ENCODE measurements at regions not wholly inside any gene's neighbourhood (a gene's known extent, or its start where the extent isn't known, plus 50 kb on each side); places are given as distances from the start of the nearest gene placed in this dataset.

DNA sequence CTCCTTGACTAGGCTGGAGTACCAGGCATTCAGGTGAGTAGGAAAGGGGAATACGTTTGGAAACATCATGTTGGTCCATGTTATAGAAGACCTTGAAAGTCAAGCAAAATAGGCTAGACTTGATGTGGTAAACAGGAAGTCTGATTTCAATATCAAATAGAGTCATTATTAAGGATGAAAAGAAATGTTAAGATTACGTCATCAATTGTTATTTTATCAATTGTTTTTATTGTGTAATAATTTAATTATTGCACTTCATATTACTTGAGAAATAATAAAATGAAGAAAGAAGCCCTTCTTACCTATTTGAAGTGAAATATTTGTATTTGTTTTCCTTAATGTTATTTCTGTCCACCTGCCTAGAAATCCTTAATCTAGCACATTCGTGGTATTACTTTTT lies 361.0 kb upstream of the HAND2 start:
- DNase-seq (ENCODE audit: low read depth): no peak
- TF ChIP-seq, protein P1, sequence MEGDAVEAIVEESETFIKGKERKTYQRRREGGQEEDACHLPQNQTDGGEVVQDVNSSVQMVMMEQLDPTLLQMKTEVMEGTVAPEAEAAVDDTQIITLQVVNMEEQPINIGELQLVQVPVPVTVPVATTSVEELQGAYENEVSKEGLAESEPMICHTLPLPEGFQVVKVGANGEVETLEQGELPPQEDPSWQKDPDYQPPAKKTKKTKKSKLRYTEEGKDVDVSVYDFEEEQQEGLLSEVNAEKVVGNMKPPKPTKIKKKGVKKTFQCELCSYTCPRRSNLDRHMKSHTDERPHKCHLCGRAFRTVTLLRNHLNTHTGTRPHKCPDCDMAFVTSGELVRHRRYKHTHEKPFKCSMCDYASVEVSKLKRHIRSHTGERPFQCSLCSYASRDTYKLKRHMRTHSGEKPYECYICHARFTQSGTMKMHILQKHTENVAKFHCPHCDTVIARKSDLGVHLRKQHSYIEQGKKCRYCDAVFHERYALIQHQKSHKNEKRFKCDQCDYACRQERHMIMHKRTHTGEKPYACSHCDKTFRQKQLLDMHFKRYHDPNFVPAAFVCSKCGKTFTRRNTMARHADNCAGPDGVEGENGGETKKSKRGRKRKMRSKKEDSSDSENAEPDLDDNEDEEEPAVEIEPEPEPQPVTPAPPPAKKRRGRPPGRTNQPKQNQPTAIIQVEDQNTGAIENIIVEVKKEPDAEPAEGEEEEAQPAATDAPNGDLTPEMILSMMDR (conservative IDR thresholded peaks at IDR 0.05; ENCODE audit: low read length): no peak
- H3K4me3 ChIP-seq (ENCODE audit: low read length): no peak overlapping the region

- no peak overlapping the region for H3K4me3 ChIP-seq (ENCODE audit: low read length)
- no peak for DNase-seq (ENCODE audit: low read depth)
- TF ChIP-seq, protein P1 (conservative IDR thresholded peaks at IDR 0.05; ENCODE audit: low read length): no peak
These were observed 353.8 kb upstream of the HAND2 start for GRCh38 chr4:173883821-173884220.

DNA sequence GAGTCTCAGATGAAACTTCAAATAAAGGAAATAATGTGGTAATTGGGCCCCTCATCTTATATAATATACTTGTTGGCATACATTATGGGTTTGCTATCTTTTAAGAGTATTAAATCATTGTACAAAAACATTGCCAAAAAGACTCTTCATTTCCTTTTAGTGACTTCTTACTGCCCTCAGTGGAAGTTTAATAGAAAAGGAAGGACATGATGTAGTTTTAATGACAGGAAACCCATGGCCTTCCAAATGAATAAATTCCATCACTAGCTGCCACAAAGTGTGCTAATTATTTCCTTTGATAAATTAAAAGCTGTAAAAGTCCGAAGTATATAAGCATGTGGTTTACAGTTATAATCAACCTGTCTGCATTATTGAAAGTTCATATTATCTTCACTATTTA lies 350.9 kb upstream of the HAND2 start:
- DNase-seq (ENCODE audit: low read depth): no peak
- H3K4me3 ChIP-seq (ENCODE audit: low read length): no peak overlapping the region
- TF ChIP-seq, protein P1 (conservative IDR thresholded peaks at IDR 0.05; ENCODE audit: low read length): no peak

DNA sequence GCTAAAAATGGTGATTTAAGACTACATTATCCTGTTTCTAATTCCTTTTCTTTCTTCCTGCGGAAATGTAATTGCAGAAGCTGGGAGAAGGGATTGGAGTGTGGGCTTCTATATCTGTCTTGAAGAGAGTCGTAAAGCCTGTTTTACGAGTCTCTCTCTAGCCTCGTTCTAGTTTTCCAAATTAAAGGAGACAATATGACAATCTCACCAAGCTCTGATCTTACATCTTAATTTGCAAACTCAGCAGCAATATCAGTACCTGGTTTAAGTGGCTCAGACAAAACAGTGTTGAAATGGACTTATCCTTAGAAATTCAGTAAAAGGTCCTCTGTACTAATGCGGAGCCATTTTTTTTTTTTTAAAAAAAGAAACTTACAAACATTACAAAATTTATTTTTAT lies 349.5 kb upstream of the HAND2 start:
- no peak for DNase-seq (ENCODE audit: low read depth)
- no peak overlapping the region for H3K4me3 ChIP-seq (ENCODE audit: low read length)
- TF ChIP-seq, protein P1 (conservative IDR thresholded peaks at IDR 0.05; ENCODE audit: low read length): no peak

- TF ChIP-seq, protein P1 (conservative IDR thresholded peaks at IDR 0.05; ENCODE audit: low read length): no peak
- no peak overlapping the region for H3K4me3 ChIP-seq (ENCODE audit: low read length)
- DNase-seq (ENCODE audit: low read depth): no peak
These were observed 348.7 kb upstream of the HAND2 start for GRCh38 chr4:173878701-173879100.

DNA sequence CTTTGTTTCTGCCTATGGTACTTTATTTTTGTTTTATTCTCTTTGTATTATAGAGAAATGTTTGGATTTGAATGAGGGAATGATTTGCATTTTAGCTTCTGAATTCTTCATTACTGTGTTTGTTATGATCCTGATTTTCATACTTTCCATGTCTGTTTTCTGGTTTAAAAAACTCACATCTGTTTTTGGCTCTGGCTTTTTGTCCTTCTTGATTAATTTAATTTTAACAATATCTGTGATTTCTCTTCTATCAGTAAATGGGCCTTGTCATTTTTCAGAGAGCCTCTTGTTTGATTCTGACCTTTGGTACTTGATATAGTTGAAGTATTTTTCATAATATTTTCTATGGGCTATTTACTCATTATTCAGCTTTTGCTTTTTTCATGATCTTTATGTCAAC lies 341.6 kb upstream of the HAND2 start:
- DNase-seq (ENCODE audit: low read depth): no peak

DNA sequence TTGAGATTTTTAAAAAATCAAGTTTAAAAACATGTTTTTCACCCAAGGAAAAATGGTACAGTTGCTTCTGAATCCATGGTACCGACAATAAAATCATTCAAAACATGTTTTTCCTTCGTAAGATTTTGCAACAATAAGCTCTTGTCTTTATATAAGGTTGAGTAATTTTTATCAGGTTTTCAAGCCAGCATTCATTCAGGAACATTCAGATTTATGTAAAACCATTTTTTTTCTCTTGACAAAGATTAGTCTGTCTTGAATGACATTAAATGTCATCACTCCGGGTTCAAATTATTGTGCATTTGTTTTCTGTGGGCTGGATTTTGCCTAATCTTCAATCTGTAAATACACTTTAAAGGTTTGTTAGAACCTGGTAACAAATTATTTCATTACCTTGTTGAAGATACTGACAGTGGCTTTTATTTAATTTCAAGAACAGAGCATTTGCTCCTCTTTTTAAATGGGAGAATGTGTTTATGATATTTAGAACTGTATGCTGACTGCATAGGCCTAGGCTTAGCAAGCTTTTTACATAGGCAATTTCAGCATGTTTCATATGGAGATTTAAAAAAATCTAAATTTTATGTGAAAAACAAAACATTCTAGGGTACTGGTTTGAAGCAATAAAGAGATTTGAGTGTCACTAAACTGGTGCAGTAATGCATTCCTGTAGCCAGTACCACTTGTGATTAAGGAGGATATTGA lies 336.4 kb upstream of the HAND2 start:
- DNase-seq (ENCODE audit: low read depth): no peak
- H3K4me3 ChIP-seq (ENCODE audit: low read length): no peak overlapping the region
- TF ChIP-seq, protein P1 (conservative IDR thresholded peaks at IDR 0.05; ENCODE audit: low read length): no peak

More for the DNA sequence above, 341.6 kb upstream of the HAND2 start:
- no peak overlapping the region for H3K4me3 ChIP-seq (ENCODE audit: low read length)
- TF ChIP-seq, protein P1 (conservative IDR thresholded peaks at IDR 0.05; ENCODE audit: low read length): no peak
